HCT116 (cell line): ENCODE measurements at regions not wholly inside any gene's neighbourhood (a gene's known extent, or its start where the extent isn't known, plus 50 kb on each side); places are given as distances from the start of the nearest gene placed in this dataset.

Experiments
- CBX3 ChIP-seq: IDR thresholded peaks from 2 replicates; pipeline ENCODE4 v1.6.1; 2012; ENCODE audit warnings: low read depth
- CEBPB ChIP-seq: IDR thresholded peaks from 2 replicates; pipeline ENCODE4 v1.6.1; 2012; ENCODE audit warnings: low read depth
- EZH2 ChIP-seq: fragments of 200-600 bp; sonication (generic); IDR thresholded peaks from 2 replicates; pipeline ENCODE4 v1.6.1; 2017; ENCODE audit warnings: antibody characterized with exemption, mixed run types
- JUND ChIP-seq: IDR thresholded peaks from 2 replicates; pipeline ENCODE4 v1.6.1; 2012
- POLR2A ChIP-seq: IDR thresholded peaks from 2 replicates; pipeline ENCODE4 v1.7.0; 2011; ENCODE audit warnings: borderline replicate concordance; ENCODE audit not compliant: insufficient read depth, insufficient read length; ENCODE audit errors: extremely low read depth
- POLR2AphosphoS5 ChIP-seq: IDR thresholded peaks from 2 replicates; pipeline ENCODE4 v1.6.1; 2011; ENCODE audit warnings: mild to moderate bottlenecking, low read depth, low read length, moderate library complexity
- RAD21 ChIP-seq: IDR thresholded peaks from 2 replicates; pipeline ENCODE4 v1.6.1; 2012; ENCODE audit warnings: low read depth, mild to moderate bottlenecking
- SIN3A ChIP-seq: IDR thresholded peaks from 2 replicates; pipeline ENCODE4 v1.6.1; 2012; ENCODE audit warnings: low read depth
- ZFX ChIP-seq: fragments of 450-650 bp; IDR thresholded peaks from 2 replicates; pipeline ENCODE4 v1.6.1; 2017
- ZNF274 ChIP-seq: fragments of 200-500 bp; sonication (Bioruptor generic); IDR thresholded peaks from 2 replicates; pipeline ENCODE4 v1.6.1; 2014; ENCODE audit warnings: mild to moderate bottlenecking, low read depth, low read length, inconsistent platforms
- TF ChIP-seq, protein P1 (sequence below), 3 experiments: fragments of 200-600 bp in 1 of 3; sonication (generic) in 1 of 3; IDR thresholded peaks in 2 of 3; conservative IDR thresholded peaks in 1 of 3; 2 replicates each; pipeline ENCODE4 v1.5.1; 2012 to 2017; ENCODE audit warnings: low read depth in 2 of 3, low read length in 2 of 3, antibody characterized with exemption in 1 of 3, borderline replicate concordance in 1 of 3, control low read depth in 1 of 3, mild to moderate bottlenecking in 1 of 3, mixed read lengths in 1 of 3, mixed run types in 1 of 3, moderate library complexity in 1 of 3; ENCODE audit not compliant: insufficient read depth in 1 of 3
- TF ChIP-seq, protein P2 (sequence below): IDR thresholded peaks from 2 replicates; pipeline ENCODE4 v1.6.1; 2012
- TF ChIP-seq, protein P3 (sequence below): IDR thresholded peaks from 2 replicates; pipeline ENCODE4 v1.6.1; 2012

DNA sequence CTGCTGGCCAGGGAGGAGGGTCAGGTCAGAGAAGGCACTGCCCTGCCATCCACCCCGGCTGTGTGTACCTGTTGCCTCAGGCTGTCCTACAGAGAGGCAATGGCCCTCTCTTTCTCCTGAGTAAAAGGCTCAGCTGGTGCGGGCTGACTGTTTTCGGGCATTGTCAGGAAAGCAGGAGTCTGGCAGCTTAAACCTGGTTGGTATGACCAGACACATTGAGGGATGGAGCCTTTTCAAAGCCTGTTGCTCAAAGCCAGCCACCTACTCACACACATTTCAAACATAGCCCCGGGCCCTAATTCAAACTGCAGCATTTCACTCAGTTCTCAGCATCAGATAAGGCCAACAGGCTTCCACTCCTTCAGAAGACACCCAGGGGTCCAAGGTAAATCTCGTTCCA, 61.8 kb upstream of the PDX1 start:
- TF ChIP-seq SIN3A (no peak), POLR2AphosphoS5 (no peak), JUND (no peak), ZFX (no peak), CBX3 (no peak), RAD21 (no peak), EZH2 (no peak), POLR2A (no peak), CEBPB (no peak), ZNF274 (no peak)
- TF ChIP-seq, protein P1, sequence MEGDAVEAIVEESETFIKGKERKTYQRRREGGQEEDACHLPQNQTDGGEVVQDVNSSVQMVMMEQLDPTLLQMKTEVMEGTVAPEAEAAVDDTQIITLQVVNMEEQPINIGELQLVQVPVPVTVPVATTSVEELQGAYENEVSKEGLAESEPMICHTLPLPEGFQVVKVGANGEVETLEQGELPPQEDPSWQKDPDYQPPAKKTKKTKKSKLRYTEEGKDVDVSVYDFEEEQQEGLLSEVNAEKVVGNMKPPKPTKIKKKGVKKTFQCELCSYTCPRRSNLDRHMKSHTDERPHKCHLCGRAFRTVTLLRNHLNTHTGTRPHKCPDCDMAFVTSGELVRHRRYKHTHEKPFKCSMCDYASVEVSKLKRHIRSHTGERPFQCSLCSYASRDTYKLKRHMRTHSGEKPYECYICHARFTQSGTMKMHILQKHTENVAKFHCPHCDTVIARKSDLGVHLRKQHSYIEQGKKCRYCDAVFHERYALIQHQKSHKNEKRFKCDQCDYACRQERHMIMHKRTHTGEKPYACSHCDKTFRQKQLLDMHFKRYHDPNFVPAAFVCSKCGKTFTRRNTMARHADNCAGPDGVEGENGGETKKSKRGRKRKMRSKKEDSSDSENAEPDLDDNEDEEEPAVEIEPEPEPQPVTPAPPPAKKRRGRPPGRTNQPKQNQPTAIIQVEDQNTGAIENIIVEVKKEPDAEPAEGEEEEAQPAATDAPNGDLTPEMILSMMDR (IDR thresholded peaks at IDR 0.05 in 2 of 3, conservative IDR thresholded peaks at IDR 0.05 in 1 of 3; ENCODE audit: borderline replicate concordance in 1 of 3, insufficient read depth in 1 of 3, low read depth in 2 of 3, low read length in 2 of 3): no peak
- TF ChIP-seq, protein P2, sequence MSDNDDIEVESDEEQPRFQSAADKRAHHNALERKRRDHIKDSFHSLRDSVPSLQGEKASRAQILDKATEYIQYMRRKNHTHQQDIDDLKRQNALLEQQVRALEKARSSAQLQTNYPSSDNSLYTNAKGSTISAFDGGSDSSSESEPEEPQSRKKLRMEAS: no peak
- TF ChIP-seq, protein P3, sequence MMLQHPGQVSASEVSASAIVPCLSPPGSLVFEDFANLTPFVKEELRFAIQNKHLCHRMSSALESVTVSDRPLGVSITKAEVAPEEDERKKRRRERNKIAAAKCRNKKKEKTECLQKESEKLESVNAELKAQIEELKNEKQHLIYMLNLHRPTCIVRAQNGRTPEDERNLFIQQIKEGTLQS: no peak
